NCI-H446 treated with DMSO at 0.1 percent for 48 hours (cell line): ENCODE measurements at regions not wholly inside any gene's neighbourhood (a gene's known extent, or its start where the extent isn't known, plus 50 kb on each side); places are given as distances from the start of the nearest gene placed in this dataset.

ENCODE experiments used
- DNase-seq: peaks from one replicate; lab custom pipeline; 2025; lab: John Stamatoyannopoulos, UW

- DNase-seq: no peak
These were observed 77.7 kb upstream of the PELI1 start for GRCh38 chr2:64221935-64222334.

GRCh38 chr2:64222351-64222750 is 78.1 kb upstream of the PELI1 start:
- peak; percentile 33 for DNase-seq

GRCh38 chr2:64223055-64223454 is 78.8 kb upstream of the PELI1 start:
- DNase-seq: no peak

- no peak for DNase-seq
These were observed 81.3 kb upstream of the PELI1 start for GRCh38 chr2:64225491-64225890.

GRCh38 chr2:64226611-64227010 is 82.4 kb upstream of the PELI1 start:
- no peak for DNase-seq

- no peak for DNase-seq
These were observed 83.4 kb upstream of the PELI1 start for GRCh38 chr2:64227603-64228125.

- DNase-seq: no peak
These were observed 84.0 kb upstream of the PELI1 start for GRCh38 chr2:64228126-64228678.

GRCh38 chr2:64228918-64229317 is 84.7 kb upstream of the PELI1 start:
- no peak for DNase-seq

- DNase-seq: no peak
These were observed 86.3 kb upstream of the PELI1 start for GRCh38 chr2:64230540-64230939.

GRCh38 chr2:64232266-64232665 is 88.0 kb upstream of the PELI1 start:
- DNase-seq: no peak

- no peak for DNase-seq
These were observed 89.2 kb upstream of the PELI1 start for GRCh38 chr2:64233376-64233922.

GRCh38 chr2:64234150-64234549 is 89.9 kb upstream of the PELI1 start:
- DNase-seq: no peak

GRCh38 chr2:64234785-64235184 is 90.6 kb upstream of the PELI1 start:
- no peak for DNase-seq

GRCh38 chr2:64237266-64237665 is 93.0 kb upstream of the PELI1 start:
- DNase-seq: no peak

- DNase-seq: no peak
These were observed 94.6 kb upstream of the PELI1 start for GRCh38 chr2:64238799-64239198.

GRCh38 chr2:64243081-64244036 is 99.1 kb upstream of the PELI1 start:
- no peak for DNase-seq

GRCh38 chr2:64244037-64244416 is 99.8 kb upstream of the PELI1 start:
- DNase-seq: no peak

- no peak for DNase-seq
These were observed 101.4 kb upstream of the PELI1 start for GRCh38 chr2:64245631-64246030.

GRCh38 chr2:64246962-64247361 is 102.7 kb upstream of the PELI1 start:
- no peak for DNase-seq

- no peak for DNase-seq
These were observed 105.2 kb upstream of the PELI1 start for GRCh38 chr2:64249426-64249825.

GRCh38 chr2:64250063-64250462 is 105.8 kb upstream of the PELI1 start:
- DNase-seq: no peak

- no peak for DNase-seq
These were observed 106.7 kb upstream of the PELI1 start for GRCh38 chr2:64250751-64251423.
